NCI-H2171 treated with DMSO at 0.1 percent for 48 hours (cell line): ENCODE measurements at regions not wholly inside any gene's neighbourhood (a gene's known extent, or its start where the extent isn't known, plus 50 kb on each side); places are given as distances from the start of the nearest gene placed in this dataset.
"Not testable (repeated sequence)": the region's sequence is repeated elsewhere in the genome, so short reads cannot be mapped to it uniquely, and the experiment has no call there.

Source experiments
- DNase-seq: peaks from one replicate; lab custom pipeline; 2025; lab: John Stamatoyannopoulos, UW

- not testable (repeated sequence) for DNase-seq
These were observed 82.2 kb upstream of the ANTXRL start for GRCh38 chr10:46204482-46205102.

- DNase-seq, result not testable (repeated sequence)
These were observed 76.4 kb upstream of the ANTXRL start for GRCh38 chr10:46210427-46210826.

GRCh38 chr10:46215426-46215825 is 71.4 kb upstream of the ANTXRL start:
- DNase-seq, result no peak

- no peak for DNase-seq
These were observed 70.7 kb upstream of the ANTXRL start for GRCh38 chr10:46216003-46216634.

GRCh38 chr10:46216836-46217751 is 69.7 kb upstream of the ANTXRL start:
- DNase-seq, result no peak

GRCh38 chr10:46217752-46218453 is 68.9 kb upstream of the ANTXRL start:
- DNase-seq, result no peak

GRCh38 chr10:46218921-46219320 is 67.9 kb upstream of the ANTXRL start:
- DNase-seq, result no peak

GRCh38 chr10:46219431-46219990 is 67.3 kb upstream of the ANTXRL start:
- not testable (repeated sequence) for DNase-seq

GRCh38 chr10:46220187-46220586 is 66.6 kb upstream of the ANTXRL start:
- no peak for DNase-seq

GRCh38 chr10:46220872-46221538 is 65.8 kb upstream of the ANTXRL start:
- peak; percentile 36 for DNase-seq

GRCh38 chr10:46222364-46222935 is 64.3 kb upstream of the ANTXRL start:
- no peak for DNase-seq

GRCh38 chr10:46223064-46223480 is 63.7 kb upstream of the ANTXRL start:
- no peak for DNase-seq

GRCh38 chr10:46223626-46224413 is 63.0 kb upstream of the ANTXRL start:
- DNase-seq, result no peak

- no peak for DNase-seq
These were observed 62.4 kb upstream of the ANTXRL start for GRCh38 chr10:46224414-46224682.

GRCh38 chr10:46225597-46225996 is 61.2 kb upstream of the ANTXRL start:
- DNase-seq, result no peak

- peak; percentile 73 for DNase-seq
These were observed 60.6 kb upstream of the ANTXRL start for GRCh38 chr10:46226232-46226631.

GRCh38 chr10:46226900-46227558 is 59.8 kb upstream of the ANTXRL start:
- no peak for DNase-seq

GRCh38 chr10:46227571-46227935 is 59.2 kb upstream of the ANTXRL start:
- DNase-seq, result no peak

- no peak for DNase-seq
These were observed 58.7 kb upstream of the ANTXRL start for GRCh38 chr10:46227936-46228562.
